ENCODE measurements at regions not wholly inside any gene's neighbourhood (a gene's known extent, or its start where the extent isn't known, plus 50 kb on each side); places are given as distances from the start of the nearest gene placed in this dataset.

DNA sequence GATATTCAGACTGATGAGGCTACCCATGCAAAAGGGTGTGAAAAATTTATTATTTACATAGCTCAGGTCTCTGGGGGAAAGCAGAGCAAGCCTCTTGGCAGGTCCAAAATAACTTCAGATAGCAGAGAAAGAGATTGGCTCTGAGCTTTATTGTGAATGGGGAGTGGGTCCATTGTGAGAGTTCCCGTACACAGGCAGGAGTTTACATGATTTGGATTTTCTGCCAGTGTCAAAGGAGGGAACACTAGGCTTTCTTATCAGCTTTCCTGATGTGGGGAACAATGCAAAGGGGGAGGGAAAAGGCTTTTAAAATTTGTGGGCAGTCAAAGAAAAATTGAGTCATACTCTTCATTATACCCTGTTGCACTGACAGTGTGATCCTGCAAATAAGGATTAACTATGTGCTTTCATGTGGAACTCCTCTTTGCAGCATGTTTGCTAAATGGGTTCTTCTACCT, 615.0 kb upstream of the RIOK2 start:
- ChIA-PET CTCF (ENCODE audit: partially characterized antibody) (no interaction called here), POLR2A (ENCODE audit: partially characterized antibody) (no interaction called here)
- no peak overlapping the region for H3K9ac ChIP-seq (replicated peaks in 1 of 4; ENCODE audit: extremely low read depth in 1 of 4, low read depth in 3 of 4, low read length in 3 of 4)
- FAIRE-seq (no peak), DNase-seq (ENCODE audit: low read depth in 1 of 2, low spot score in 2 of 2) (no peak)
- H4K91ac ChIP-seq (replicated peaks; ENCODE audit: insufficient read length, low read length): no peak overlapping the region
- H3K56ac ChIP-seq (replicated peaks; ENCODE audit: insufficient read length, low read depth, low read length): no peak overlapping the region
- WGBS, 2 experiments (ENCODE audit: extremely low coverage in 1 of 2, insufficient coverage in 1 of 2, insufficient read length in 1 of 2, insufficient replicate concordance in 2 of 2, low coverage in 1 of 2, low lambda C conversion rate in 2 of 2, missing lambda C conversion rate in 1 of 2): 94% methylated on average over 1 of the region's 1 CpG; no CpG with 5 or more reads in 1 of the 2 experiments
- no peak overlapping the region for H2BK20ac ChIP-seq (ENCODE audit: low read length)
- H3K27ac ChIP-seq (ENCODE audit: low read depth, low read length): no peak overlapping the region
- H3K4me3 ChIP-seq (ENCODE audit: extremely low read depth in 1 of 4, insufficient read depth in 2 of 4, low read depth in 3 of 4, low read length in 4 of 4): no peak overlapping the region
- no peaks in the 10 kb centered on the region for H3K4me1 ChIP-seq (replicated peaks in 1 of 4; ENCODE audit: control insufficient read depth in 3 of 4, insufficient read depth in 4 of 4, low read length in 3 of 4)
- H2BK15ac ChIP-seq (ENCODE audit: low read length): no peak overlapping the region
- no peak overlapping the region for H3K4me2 ChIP-seq (ENCODE audit: insufficient read depth in 1 of 2, low read depth in 2 of 2, low read length in 2 of 2)
- H3K4ac ChIP-seq (replicated peaks; ENCODE audit: insufficient read length, low read depth, low read length): no peak overlapping the region
- H2BK120ac ChIP-seq (replicated peaks; ENCODE audit: low read depth, low read length): no peak overlapping the region
- no peaks in the 10 kb centered on the region for H3K27me3 ChIP-seq (replicated peaks in 1 of 4; ENCODE audit: control insufficient read depth in 3 of 4, extremely low read depth in 1 of 4, insufficient read depth in 3 of 4, low read length in 3 of 4)
- no peak overlapping the region for H3K23ac ChIP-seq (ENCODE audit: insufficient read length)
- H3K79me2 ChIP-seq (ENCODE audit: control insufficient read depth in 1 of 2, insufficient read depth in 2 of 2, low read length in 2 of 2): no peaks in the 10 kb centered on the region
- no peak overlapping the region for H3K14ac ChIP-seq (ENCODE audit: insufficient read length)
- no peak overlapping the region for H3K18ac ChIP-seq (ENCODE audit: extremely low read depth, low read length)
- no peak overlapping the region for H2BK5ac ChIP-seq (ENCODE audit: low read depth, low read length)
- peaks cover 2 to 10% of the 10 kb centered on the region in 2 experiments; a peak in 2 of 4 replicates for H3K9me3 ChIP-seq (ENCODE audit: insufficient read depth in 2 of 2, low read depth in 1 of 2, low read length in 1 of 2)
- no peak overlapping the region for H4K8ac ChIP-seq (ENCODE audit: extremely low read depth, insufficient read depth, low read length)
- no peak overlapping the region for H2AK5ac ChIP-seq (ENCODE audit: low read depth, low read length)
- TF ChIP-seq SUZ12 (IDR thresholded peaks at IDR 0.05; ENCODE audit: low read length): no peak
- no peaks in the 10 kb centered on the region for H3K79me1 ChIP-seq (ENCODE audit: low read depth, low read length)
- H4K5ac ChIP-seq (ENCODE audit: insufficient read length, low read depth, low read length): no peak overlapping the region
- H3K36me3 ChIP-seq (ENCODE audit: control insufficient read depth in 2 of 4, insufficient read depth in 4 of 4, low read length in 3 of 4): no peaks in the 10 kb centered on the region
- no peaks in the 10 kb centered on the region for H4K20me1 ChIP-seq (replicated peaks in 1 of 2; ENCODE audit: control insufficient read depth in 1 of 2, insufficient read depth in 2 of 2, low read length in 2 of 2)
- no peaks in the 10 kb centered on the region for H3K23me2 ChIP-seq (ENCODE audit: low read depth, low read length)
- H2AFZ ChIP-seq (ENCODE audit: low read length): peak overlapping the region; percentile 93
- H2BK12ac ChIP-seq (ENCODE audit: low read depth, low read length): no peak overlapping the region

Measured in H1 (cell line).